SK-N-MC (cell line): ENCODE measurements at regions not wholly inside any gene's neighbourhood (a gene's known extent, or its start where the extent isn't known, plus 50 kb on each side); places are given as distances from the start of the nearest gene placed in this dataset.

Experiments used
- EZH2 ChIP-seq: fragments of 200-600 bp; sonication (generic); IDR thresholded peaks from one replicate; pipeline ENCODE4 v1.6.1; 2017; ENCODE audit warnings: antibody characterized with exemption
- FOXP2 ChIP-seq: optimal IDR thresholded peaks from 2 replicates; pipeline ENCODE3; 2011; ENCODE audit warnings: mild to moderate bottlenecking, moderate library complexity; ENCODE audit not compliant: insufficient read depth; ENCODE audit errors: extremely low read length, control extremely low read depth
- POLR2AphosphoS5 ChIP-seq: IDR thresholded peaks from 2 replicates; pipeline ENCODE4 v1.6.1; 2012; ENCODE audit warnings: mild to moderate bottlenecking, low read depth, low read length, borderline replicate concordance

DNA sequence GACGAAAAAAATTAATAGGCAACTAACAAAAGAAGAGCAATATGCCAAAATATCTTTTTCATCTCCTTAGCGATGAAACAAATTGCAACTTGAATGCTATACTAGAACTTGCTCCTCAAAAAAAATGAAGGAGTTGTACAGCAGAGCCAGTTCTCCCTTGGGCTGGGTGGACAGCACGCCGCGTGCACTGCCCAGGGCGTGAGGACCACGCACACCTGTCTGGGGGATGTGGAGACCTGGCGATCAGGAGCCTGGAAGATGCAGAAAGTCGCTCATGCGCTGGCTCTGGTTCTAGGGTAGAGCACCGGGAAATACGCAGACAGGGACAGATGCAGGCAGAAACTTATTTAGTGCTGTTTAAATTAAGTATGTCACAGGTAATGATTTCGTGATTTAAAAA, 342.0 kb upstream of the IRX4 start:
- TF ChIP-seq EZH2 (no peak), FOXP2 (no peak), POLR2AphosphoS5 (no peak)
